HCT116 (cell line): ENCODE measurements at regions not wholly inside any gene's neighbourhood (a gene's known extent, or its start where the extent isn't known, plus 50 kb on each side); places are given as distances from the start of the nearest gene placed in this dataset.

Experiments used
- ATAC-seq: fragments of 200-7000 bp; cut with Tn5 transposase; 2 replicates; pipeline ENCODE4 v1.9.1; 2020; ENCODE audit warnings: mild to moderate bottlenecking, moderate library complexity
- BruUV-seq: library from RNA; stranded (reverse); fragments of 400-500 nt; replicated peaks from 2 replicates; lab custom pipeline; 2021; lab: Mats Ljungman, UMichigan
- CTCF ChIA-PET: fragments of 300-600 bp; sonication (Branson Sonifier 250); formaldehyde crosslinking; loops from one replicate; lab custom pipeline; 2021; ENCODE audit warnings: antibody characterized with exemption; lab: Charles Lee
- POLR2A ChIA-PET: fragments of 300-600, 350-600 bp; sonication (Branson Sonifier 250); formaldehyde crosslinking; loops from one replicate; lab custom pipeline; 2021; ENCODE audit warnings: antibody characterized with exemption; lab: Charles Lee
- RAD21 ChIA-PET, 2 experiments: fragments of 300-600 bp; sonication (Branson Sonifier 250); formaldehyde crosslinking; loops; one replicate each; lab custom pipeline; 2023; ENCODE audit warnings: low total read pairs in 2 of 2; ENCODE audit not compliant: uncharacterized antibody in 2 of 2, unreplicated experiment in 2 of 2, low non-redundant PET in 1 of 2; lab: Charles Lee
- DNase-seq: peaks from one replicate; pipeline ENCODE4 v3.0.0-alpha.2; 2010; ENCODE audit warnings: low read depth, low spot score
- H2AFZ ChIP-seq: fragments of 200-600 bp; shearing (Covaris generic), sonication (generic); 2 replicates; pipeline ENCODE4 v1.6.1; 2017; ENCODE audit warnings: low read depth, mixed run types, mixed read lengths, antibody characterized with exemption, low read length; ENCODE audit not compliant: poor library complexity, severe bottlenecking
- H3K27ac ChIP-seq: 2 replicates; pipeline ENCODE4 v1.5.1; 2012; ENCODE audit warnings: low read depth, low read length
- H3K27me3 ChIP-seq: fragments of 200-600 bp; sonication (generic); 2 replicates; pipeline ENCODE4 v1.6.1; 2016; ENCODE audit warnings: mixed run types, low read length, mixed read lengths; ENCODE audit not compliant: insufficient read depth
- H3K36me3 ChIP-seq, 2 experiments: fragments of 200-500 bp in 1 of 2; fragments of 200-600 bp in 1 of 2; sonication (Bioruptor generic) in 1 of 2; sonication (generic) in 1 of 2; 2 replicates each; pipeline versions ENCODE4 v1.5.1 to v1.6.1; 2014 to 2016; ENCODE audit warnings: low read length in 2 of 2, inconsistent platforms in 1 of 2, mixed read lengths in 1 of 2, mixed run types in 1 of 2; ENCODE audit not compliant: insufficient read depth in 2 of 2, control insufficient read depth in 1 of 2
- H3K4me1 ChIP-seq, 2 experiments: fragments of 200-600 bp in 1 of 2; sonication (generic) in 1 of 2; 2 replicates each; pipeline versions ENCODE4 v1.5.1 to v1.6.1; 2012 to 2017; ENCODE audit warnings: low read length in 2 of 2, inconsistent platforms in 1 of 2, mild to moderate bottlenecking in 1 of 2, mixed read lengths in 1 of 2, mixed run types in 1 of 2, moderate library complexity in 1 of 2; ENCODE audit not compliant: insufficient read depth in 2 of 2, control insufficient read depth in 1 of 2
- H3K4me2 ChIP-seq: fragments of 200-600 bp; sonication (generic); 2 replicates; pipeline ENCODE4 v1.6.1; 2017; ENCODE audit warnings: mixed run types, low read length, mixed read lengths
- H3K4me3 ChIP-seq, 2 experiments: fragments of 200-600 bp in 1 of 2; sonication (generic) in 1 of 2; replicated peaks in 1 of 2; 2 replicates each; pipeline ENCODE4 v1.5.1; 2011 to 2016; ENCODE audit warnings: low read length in 2 of 2, control low read depth in 1 of 2, low read depth in 1 of 2, mild to moderate bottlenecking in 1 of 2, mixed read lengths in 1 of 2, mixed run types in 1 of 2
- H3K79me2 ChIP-seq: fragments of 200-600 bp; sonication (generic); 2 replicates; pipeline ENCODE4 v1.6.1; 2017; ENCODE audit warnings: mild to moderate bottlenecking, mixed run types, low read length, moderate library complexity, mixed read lengths; ENCODE audit not compliant: insufficient read depth
- H3K9ac ChIP-seq: fragments of 200-600 bp; sonication (generic); 2 replicates; pipeline ENCODE4 v1.6.1; 2016; ENCODE audit warnings: low read length, mixed read lengths
- H3K9me2 ChIP-seq: fragments of 200-600 bp; sonication (generic), shearing (Covaris generic); 2 replicates; pipeline ENCODE4 v1.6.1; 2017; ENCODE audit warnings: mixed run types, mild to moderate bottlenecking, moderate library complexity; ENCODE audit not compliant: insufficient read depth
- H3K9me3 ChIP-seq, 2 experiments: fragments of 200-500 bp in 1 of 2; fragments of 200-600 bp in 1 of 2; sonication (Bioruptor generic) in 1 of 2; sonication (generic) in 1 of 2; 2 replicates each; pipeline ENCODE4 v1.6.1; 2014 to 2017; ENCODE audit warnings: low read length in 2 of 2, mixed read lengths in 2 of 2, inconsistent platforms in 1 of 2, low read depth in 1 of 2, mild to moderate bottlenecking in 1 of 2, mixed run types in 1 of 2, moderate library complexity in 1 of 2; ENCODE audit not compliant: control insufficient read depth in 1 of 2, insufficient read depth in 1 of 2
- H4K20me1 ChIP-seq: fragments of 200-600 bp; sonication (generic), shearing (Covaris generic); 2 replicates; pipeline ENCODE4 v1.6.1; 2017; ENCODE audit warnings: mixed run types, mild to moderate bottlenecking, moderate library complexity; ENCODE audit not compliant: insufficient read depth
- CBX3 ChIP-seq: IDR thresholded peaks from 2 replicates; pipeline ENCODE4 v1.6.1; 2012; ENCODE audit warnings: low read depth
- EGR1 ChIP-seq: IDR thresholded peaks from 2 replicates; pipeline ENCODE4 v1.6.1; 2012; ENCODE audit warnings: low read depth
- ELF1 ChIP-seq: IDR thresholded peaks from 2 replicates; pipeline ENCODE4 v1.6.1; 2012; ENCODE audit warnings: low read depth, borderline replicate concordance
- EZH2 ChIP-seq: fragments of 200-600 bp; sonication (generic); IDR thresholded peaks from 2 replicates; pipeline ENCODE4 v1.6.1; 2017; ENCODE audit warnings: antibody characterized with exemption, mixed run types
- EZH2phosphoT487 ChIP-seq: fragments of 200-600 bp; IDR thresholded peaks from 2 replicates; pipeline ENCODE4 v1.6.1; 2018; ENCODE audit warnings: antibody characterized with exemption, borderline replicate concordance
- FOSL1 ChIP-seq: IDR thresholded peaks from 2 replicates; pipeline ENCODE4 v1.6.1; 2012; ENCODE audit warnings: low read depth
- JUND ChIP-seq: IDR thresholded peaks from 2 replicates; pipeline ENCODE4 v1.6.1; 2012
- POLR2A ChIP-seq: IDR thresholded peaks from 2 replicates; pipeline ENCODE4 v1.7.0; 2011; ENCODE audit warnings: borderline replicate concordance; ENCODE audit not compliant: insufficient read depth, insufficient read length; ENCODE audit errors: extremely low read depth
- RAD21 ChIP-seq: IDR thresholded peaks from 2 replicates; pipeline ENCODE4 v1.6.1; 2012; ENCODE audit warnings: low read depth, mild to moderate bottlenecking
- REST ChIP-seq: IDR thresholded peaks from 2 replicates; pipeline ENCODE4 v1.6.1; 2012; ENCODE audit warnings: low read depth
- SIN3A ChIP-seq: IDR thresholded peaks from 2 replicates; pipeline ENCODE4 v1.6.1; 2012; ENCODE audit warnings: low read depth
- ZNF274 ChIP-seq: fragments of 200-500 bp; sonication (Bioruptor generic); IDR thresholded peaks from 2 replicates; pipeline ENCODE4 v1.6.1; 2014; ENCODE audit warnings: mild to moderate bottlenecking, low read depth, low read length, inconsistent platforms
- intact Hi-C: fragments of 100-400 bp; cut with micrococcal nuclease; formaldehyde crosslinking; loops from 2 replicates; pipeline ENCODE4 v1.10.0; 2022
- TF ChIP-seq, protein P1 (sequence below): IDR thresholded peaks from 2 replicates; pipeline ENCODE4 v1.6.1; 2012
- TF ChIP-seq, protein P2 (sequence below), 3 experiments: fragments of 200-600 bp in 1 of 3; sonication (generic) in 1 of 3; IDR thresholded peaks in 2 of 3; conservative IDR thresholded peaks in 1 of 3; 2 replicates each; pipeline ENCODE4 v1.5.1; 2012 to 2017; ENCODE audit warnings: low read depth in 2 of 3, low read length in 2 of 3, antibody characterized with exemption in 1 of 3, borderline replicate concordance in 1 of 3, control low read depth in 1 of 3, mild to moderate bottlenecking in 1 of 3, mixed read lengths in 1 of 3, mixed run types in 1 of 3, moderate library complexity in 1 of 3; ENCODE audit not compliant: insufficient read depth in 1 of 3
- TF ChIP-seq, protein P3 (sequence below): IDR thresholded peaks from 2 replicates; pipeline ENCODE4 v1.6.1; 2011; ENCODE audit warnings: mild to moderate bottlenecking, low read length, moderate library complexity; ENCODE audit not compliant: insufficient replicate concordance; ENCODE audit errors: extremely low read depth

- no peak overlapping the region for H3K9ac ChIP-seq
- H3K4me2 ChIP-seq = no peak overlapping the region
- intact Hi-C loops = no loop called here
- peaks cover 51% of the 10 kb centered on the region for H3K27me3 ChIP-seq
- H4K20me1 ChIP-seq = no peaks in the 10 kb centered on the region
- no peaks in the 10 kb centered on the region for H3K9me2 ChIP-seq
- H3K27ac ChIP-seq = no peak overlapping the region
- no peaks in the 10 kb centered on the region for H3K9me3 ChIP-seq
- RAD21 ChIA-PET = no interaction called here
- no peak for TF ChIP-seq REST
- no peak for TF ChIP-seq SIN3A
- TF ChIP-seq CBX3 = no peak
- no peak for TF ChIP-seq JUND
- TF ChIP-seq, protein P1, sequence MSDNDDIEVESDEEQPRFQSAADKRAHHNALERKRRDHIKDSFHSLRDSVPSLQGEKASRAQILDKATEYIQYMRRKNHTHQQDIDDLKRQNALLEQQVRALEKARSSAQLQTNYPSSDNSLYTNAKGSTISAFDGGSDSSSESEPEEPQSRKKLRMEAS = no peak
- TF ChIP-seq ELF1 = no peak
- TF ChIP-seq, protein P2, sequence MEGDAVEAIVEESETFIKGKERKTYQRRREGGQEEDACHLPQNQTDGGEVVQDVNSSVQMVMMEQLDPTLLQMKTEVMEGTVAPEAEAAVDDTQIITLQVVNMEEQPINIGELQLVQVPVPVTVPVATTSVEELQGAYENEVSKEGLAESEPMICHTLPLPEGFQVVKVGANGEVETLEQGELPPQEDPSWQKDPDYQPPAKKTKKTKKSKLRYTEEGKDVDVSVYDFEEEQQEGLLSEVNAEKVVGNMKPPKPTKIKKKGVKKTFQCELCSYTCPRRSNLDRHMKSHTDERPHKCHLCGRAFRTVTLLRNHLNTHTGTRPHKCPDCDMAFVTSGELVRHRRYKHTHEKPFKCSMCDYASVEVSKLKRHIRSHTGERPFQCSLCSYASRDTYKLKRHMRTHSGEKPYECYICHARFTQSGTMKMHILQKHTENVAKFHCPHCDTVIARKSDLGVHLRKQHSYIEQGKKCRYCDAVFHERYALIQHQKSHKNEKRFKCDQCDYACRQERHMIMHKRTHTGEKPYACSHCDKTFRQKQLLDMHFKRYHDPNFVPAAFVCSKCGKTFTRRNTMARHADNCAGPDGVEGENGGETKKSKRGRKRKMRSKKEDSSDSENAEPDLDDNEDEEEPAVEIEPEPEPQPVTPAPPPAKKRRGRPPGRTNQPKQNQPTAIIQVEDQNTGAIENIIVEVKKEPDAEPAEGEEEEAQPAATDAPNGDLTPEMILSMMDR (IDR thresholded peaks at IDR 0.05 in 2 of 3, conservative IDR thresholded peaks at IDR 0.05 in 1 of 3; ENCODE audit: borderline replicate concordance in 1 of 3, insufficient read depth in 1 of 3, low read depth in 2 of 3, low read length in 2 of 3) = no peak
- TF ChIP-seq POLR2A = no peak
- no peak for TF ChIP-seq RAD21
- no peak for TF ChIP-seq EZH2phosphoT487
- TF ChIP-seq, protein P3, sequence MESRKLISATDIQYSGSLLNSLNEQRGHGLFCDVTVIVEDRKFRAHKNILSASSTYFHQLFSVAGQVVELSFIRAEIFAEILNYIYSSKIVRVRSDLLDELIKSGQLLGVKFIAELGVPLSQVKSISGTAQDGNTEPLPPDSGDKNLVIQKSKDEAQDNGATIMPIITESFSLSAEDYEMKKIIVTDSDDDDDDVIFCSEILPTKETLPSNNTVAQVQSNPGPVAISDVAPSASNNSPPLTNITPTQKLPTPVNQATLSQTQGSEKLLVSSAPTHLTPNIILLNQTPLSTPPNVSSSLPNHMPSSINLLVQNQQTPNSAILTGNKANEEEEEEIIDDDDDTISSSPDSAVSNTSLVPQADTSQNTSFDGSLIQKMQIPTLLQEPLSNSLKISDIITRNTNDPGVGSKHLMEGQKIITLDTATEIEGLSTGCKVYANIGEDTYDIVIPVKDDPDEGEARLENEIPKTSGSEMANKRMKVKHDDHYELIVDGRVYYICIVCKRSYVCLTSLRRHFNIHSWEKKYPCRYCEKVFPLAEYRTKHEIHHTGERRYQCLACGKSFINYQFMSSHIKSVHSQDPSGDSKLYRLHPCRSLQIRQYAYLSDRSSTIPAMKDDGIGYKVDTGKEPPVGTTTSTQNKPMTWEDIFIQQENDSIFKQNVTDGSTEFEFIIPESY = no peak
- no peak for TF ChIP-seq FOSL1
- no peak for TF ChIP-seq EZH2
- no peak for TF ChIP-seq ZNF274
- TF ChIP-seq EGR1 = no peak
- no peaks in the 10 kb centered on the region for H3K36me3 ChIP-seq
- POLR2A ChIA-PET = no interaction called here
- CTCF ChIA-PET = no interaction called here
- no peak for ATAC-seq
- no peaks in the 10 kb centered on the region for H3K79me2 ChIP-seq
- DNase-seq = no peak
- H3K4me1 ChIP-seq = no peaks in the 10 kb centered on the region
- H3K4me3 ChIP-seq = no peak overlapping the region
- H2AFZ ChIP-seq = no peak overlapping the region
- no TSS peak for BruUV-seq
Measured at GRCh38 chr15:96703091-96703490, 372.6 kb downstream of the NR2F2 start.
